HEK293 (cell line): ENCODE measurements at regions not wholly inside any gene's neighbourhood (a gene's known extent, or its start where the extent isn't known, plus 50 kb on each side); places are given as distances from the start of the nearest gene placed in this dataset.

Source experiments
- CTCF ChIP-seq: fragments of 450-650 bp; formaldehyde crosslinking; IDR thresholded peaks from 2 replicates; pipeline ENCODE4 v1.5.1; 2016; ENCODE audit warnings: missing biosample characterization, missing genetic modification characterization
- EGR2 ChIP-seq: fragments of 450-650 bp; formaldehyde crosslinking; IDR thresholded peaks from 2 replicates; pipeline ENCODE4 v1.5.1; 2016; ENCODE audit warnings: low read depth, missing biosample characterization, missing genetic modification characterization
- KLF7 ChIP-seq: fragments of 450-650 bp; formaldehyde crosslinking; IDR thresholded peaks from 2 replicates; pipeline ENCODE4 v1.5.1; 2016; ENCODE audit warnings: missing biosample characterization, missing genetic modification characterization, borderline replicate concordance
- MEIS1 ChIP-seq: sonication (generic); formaldehyde crosslinking; IDR thresholded peaks from 2 replicates; pipeline ENCODE4 v1.8.1; 2022; ENCODE audit warnings: missing genetic modification reagents, mild to moderate bottlenecking, borderline replicate concordance
- WT1 ChIP-seq: fragments of 450-650 bp; formaldehyde crosslinking; IDR thresholded peaks from 2 replicates; pipeline ENCODE4 v1.5.1; 2016; ENCODE audit warnings: missing biosample characterization, missing genetic modification characterization
- ZNF184 ChIP-seq: fragments of 450-650 bp; IDR thresholded peaks from 2 replicates; pipeline ENCODE4 v1.5.1; 2018; ENCODE audit warnings: missing biosample characterization, mild to moderate bottlenecking, missing genetic modification characterization
- ZNF274 ChIP-seq, 2 experiments: fragments of 200-500 bp in 1 of 2; fragments of 450-650 bp in 1 of 2; sonication (Bioruptor generic) in 1 of 2; formaldehyde crosslinking in 1 of 2; IDR thresholded peaks; 2 replicates each; pipeline versions ENCODE4 v1.5.1 to v1.6.1; 2014 to 2016; ENCODE audit warnings: borderline replicate concordance in 1 of 2, inconsistent platforms in 1 of 2, low read length in 1 of 2, missing biosample characterization in 1 of 2, missing genetic modification characterization in 1 of 2
- ZNF366 ChIP-seq: fragments of 450-650 bp; formaldehyde crosslinking; conservative IDR thresholded peaks from 2 replicates; pipeline ENCODE4 v1.5.1; 2016; ENCODE audit warnings: missing biosample characterization, missing genetic modification characterization
- ZNF426 ChIP-seq: fragments of 450-650 bp; formaldehyde crosslinking; IDR thresholded peaks from 2 replicates; pipeline ENCODE4 v1.5.1; 2017; ENCODE audit warnings: missing biosample characterization, missing genetic modification characterization, mild to moderate bottlenecking, inconsistent platforms, moderate library complexity
- ZNF561 ChIP-seq: fragments of 450-650 bp; IDR thresholded peaks from 2 replicates; pipeline ENCODE4 v1.5.1; 2018; ENCODE audit warnings: missing biosample characterization, missing genetic modification characterization, borderline replicate concordance
- ZNF624 ChIP-seq: fragments of 450-650 bp; formaldehyde crosslinking; IDR thresholded peaks from 2 replicates; pipeline ENCODE4 v1.5.1; 2017; ENCODE audit warnings: missing biosample characterization, missing genetic modification characterization
- ZNF707 ChIP-seq: fragments of 450-650 bp; formaldehyde crosslinking; IDR thresholded peaks from 2 replicates; pipeline ENCODE4 v1.5.1; 2016; ENCODE audit warnings: missing biosample characterization, missing genetic modification characterization
- TF ChIP-seq, protein P1 (sequence below): fragments of 450-650 bp; formaldehyde crosslinking; IDR thresholded peaks from 2 replicates; pipeline ENCODE4 v1.5.1; 2016; ENCODE audit warnings: missing biosample characterization, missing genetic modification characterization

GRCh38 chr14:22378181-22378580, 210.8 kb downstream of the DAD1 start:
- TF ChIP-seq WT1 (tag by site-specific recombination) (no peak), ZNF561 (tag by site-specific recombination) (no peak), ZNF274 (IDR thresholded peaks at IDR 0.05; ENCODE audit: low read length) (no peak), ZNF274 (tag by site-specific recombination; IDR thresholded peaks at IDR 0.05; ENCODE audit: borderline replicate concordance) (no peak), ZNF426 (tag by site-specific recombination) (no peak), CTCF (tag by site-specific recombination) (no peak), EGR2 (tag by site-specific recombination) (no peak), ZNF366 (tag by site-specific recombination) (no peak), ZNF184 (tag by site-specific recombination) (no peak), ZNF707 (tag by site-specific recombination) (no peak), KLF7 (tag by site-specific recombination) (no peak), ZNF624 (tag by site-specific recombination) (no peak), MEIS1 (no peak)
- TF ChIP-seq, protein P1, sequence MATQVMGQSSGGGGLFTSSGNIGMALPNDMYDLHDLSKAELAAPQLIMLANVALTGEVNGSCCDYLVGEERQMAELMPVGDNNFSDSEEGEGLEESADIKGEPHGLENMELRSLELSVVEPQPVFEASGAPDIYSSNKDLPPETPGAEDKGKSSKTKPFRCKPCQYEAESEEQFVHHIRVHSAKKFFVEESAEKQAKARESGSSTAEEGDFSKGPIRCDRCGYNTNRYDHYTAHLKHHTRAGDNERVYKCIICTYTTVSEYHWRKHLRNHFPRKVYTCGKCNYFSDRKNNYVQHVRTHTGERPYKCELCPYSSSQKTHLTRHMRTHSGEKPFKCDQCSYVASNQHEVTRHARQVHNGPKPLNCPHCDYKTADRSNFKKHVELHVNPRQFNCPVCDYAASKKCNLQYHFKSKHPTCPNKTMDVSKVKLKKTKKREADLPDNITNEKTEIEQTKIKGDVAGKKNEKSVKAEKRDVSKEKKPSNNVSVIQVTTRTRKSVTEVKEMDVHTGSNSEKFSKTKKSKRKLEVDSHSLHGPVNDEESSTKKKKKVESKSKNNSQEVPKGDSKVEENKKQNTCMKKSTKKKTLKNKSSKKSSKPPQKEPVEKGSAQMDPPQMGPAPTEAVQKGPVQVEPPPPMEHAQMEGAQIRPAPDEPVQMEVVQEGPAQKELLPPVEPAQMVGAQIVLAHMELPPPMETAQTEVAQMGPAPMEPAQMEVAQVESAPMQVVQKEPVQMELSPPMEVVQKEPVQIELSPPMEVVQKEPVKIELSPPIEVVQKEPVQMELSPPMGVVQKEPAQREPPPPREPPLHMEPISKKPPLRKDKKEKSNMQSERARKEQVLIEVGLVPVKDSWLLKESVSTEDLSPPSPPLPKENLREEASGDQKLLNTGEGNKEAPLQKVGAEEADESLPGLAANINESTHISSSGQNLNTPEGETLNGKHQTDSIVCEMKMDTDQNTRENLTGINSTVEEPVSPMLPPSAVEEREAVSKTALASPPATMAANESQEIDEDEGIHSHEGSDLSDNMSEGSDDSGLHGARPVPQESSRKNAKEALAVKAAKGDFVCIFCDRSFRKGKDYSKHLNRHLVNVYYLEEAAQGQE (tag by site-specific recombination), result no peak
